Common myeloid progenitor, CD34-positive (primary cell): ENCODE measurements at regions not wholly inside any gene's neighbourhood (a gene's known extent, or its start where the extent isn't known, plus 50 kb on each side); places are given as distances from the start of the nearest gene placed in this dataset.
"Not testable (repeated sequence)": the region's sequence is repeated elsewhere in the genome, so short reads cannot be mapped to it uniquely, and the experiment has no call there.

Experiments used
- CTCF ChIA-PET: fragments of 350-600 bp; sonication (Branson Sonifier 250); formaldehyde crosslinking; loops from one replicate; lab custom pipeline; 2021; ENCODE audit warnings: antibody characterized with exemption; lab: Charles Lee
- POLR2A ChIA-PET: fragments of 350-600 bp; sonication (Branson Sonifier 250); formaldehyde crosslinking; loops from one replicate; lab custom pipeline; 2021; ENCODE audit warnings: antibody characterized with exemption; lab: Charles Lee
- DNase-seq, 3 donors: peaks; one replicate each; pipeline versions ENCODE4 v3.0.0 to v3.0.0-alpha.2; 2013
- H3K27ac ChIP-seq, 2 experiments: 1 replicate in 1 of 2; 2 replicates in 1 of 2; pipeline ENCODE4 v1.7.0; 2013; ENCODE audit warnings: inconsistent platforms in 2 of 2, low read length in 2 of 2, mild to moderate bottlenecking in 2 of 2, low read depth in 1 of 2, moderate library complexity in 1 of 2; ENCODE audit not compliant: severe bottlenecking in 2 of 2, insufficient read depth in 1 of 2, poor library complexity in 1 of 2
- H3K27me3 ChIP-seq, 5 experiments: replicated peaks in 2 of 5; 1 replicate in 3 of 5; 2 replicates in 2 of 5; pipeline versions ENCODE4 v1.6.1 to v1.7.0; 2013; ENCODE audit warnings: low read length in 4 of 5, mild to moderate bottlenecking in 2 of 5, moderate library complexity in 2 of 5, inconsistent platforms in 1 of 5; ENCODE audit not compliant: insufficient read depth in 5 of 5, control insufficient read depth in 4 of 5
- H3K36me3 ChIP-seq, 4 experiments: 1 replicate in 2 of 4; 2 replicates in 2 of 4; pipeline versions ENCODE4 v1.6.1 to v1.7.0; 2013; ENCODE audit warnings: low read length in 3 of 4, control low read depth in 1 of 4, mild to moderate bottlenecking in 1 of 4; ENCODE audit not compliant: control insufficient read depth in 4 of 4, insufficient read depth in 4 of 4
- H3K4me1 ChIP-seq, 4 experiments: 1 replicate in 3 of 4; 2 replicates in 1 of 4; pipeline versions ENCODE4 v1.6.1 to v1.7.1; 2013; ENCODE audit warnings: low read length in 3 of 4, mild to moderate bottlenecking in 3 of 4, control low read depth in 1 of 4, inconsistent platforms in 1 of 4, moderate library complexity in 1 of 4; ENCODE audit not compliant: control insufficient read depth in 4 of 4, insufficient read depth in 4 of 4; ENCODE audit errors: control extremely low read depth in 1 of 4
- H3K4me3 ChIP-seq, 7 experiments: 1 replicate in 4 of 7; 2 replicates in 3 of 7; pipeline versions ENCODE4 v1.5.1 to v1.7.0; 2013; ENCODE audit warnings: mild to moderate bottlenecking in 7 of 7, low read length in 6 of 7, moderate library complexity in 6 of 7, inconsistent platforms in 2 of 7, low read depth in 2 of 7, control low read depth in 1 of 7; ENCODE audit not compliant: insufficient read depth in 4 of 7, control insufficient read depth in 1 of 7; ENCODE audit errors: extremely low read depth in 1 of 7
- H3K9me3 ChIP-seq, 5 experiments: 1 replicate in 4 of 5; 2 replicates in 1 of 5; pipeline versions ENCODE4 v1.6.1 to v1.7.1; 2013; ENCODE audit warnings: low read length in 4 of 5, mild to moderate bottlenecking in 2 of 5, inconsistent platforms in 1 of 5, low read depth in 1 of 5, moderate library complexity in 1 of 5; ENCODE audit not compliant: control insufficient read depth in 4 of 5, insufficient read depth in 2 of 5; ENCODE audit errors: control extremely low read depth in 1 of 5
- WGBS: methylation state at CpG from one replicate; pipeline ENCODE4 v1.1.5; 2013; ENCODE audit not compliant: insufficient coverage; 5-methylcytosine and 5-hydroxymethylcytosine counted together

- Histone ChIP-seq H3K4me1 (no peaks in the 10 kb centered on the region), H3K4me3 (no peak overlapping the region), H3K27ac (no peak overlapping the region), H3K27me3 (no peaks in the 10 kb centered on the region), H3K9me3 (peaks cover 0 to 4% (median 0%) of the 10 kb centered on the region in 5 experiments), H3K36me3 (no peaks in the 10 kb centered on the region)
- ChIA-PET POLR2A (no interaction called here), CTCF (no interaction called here)
- 90% methylated on average over 4 of the region's 5 CpGs for WGBS
- no peak for DNase-seq
Measured at GRCh38 chr15:20376872-20377271, 164.7 kb downstream of the GOLGA6L6 start.

- POLR2A ChIA-PET, result not testable (repeated sequence)
- CTCF ChIA-PET, result interaction anchor here (1.5 kb wide), 1 partner anchor 16 kb away, joined by 3 read pairs; no protein-coding TSS in a partner anchor
Measured at GRCh38 chr15:20372416-20372815, 169.2 kb downstream of the GOLGA6L6 start.

DNA sequence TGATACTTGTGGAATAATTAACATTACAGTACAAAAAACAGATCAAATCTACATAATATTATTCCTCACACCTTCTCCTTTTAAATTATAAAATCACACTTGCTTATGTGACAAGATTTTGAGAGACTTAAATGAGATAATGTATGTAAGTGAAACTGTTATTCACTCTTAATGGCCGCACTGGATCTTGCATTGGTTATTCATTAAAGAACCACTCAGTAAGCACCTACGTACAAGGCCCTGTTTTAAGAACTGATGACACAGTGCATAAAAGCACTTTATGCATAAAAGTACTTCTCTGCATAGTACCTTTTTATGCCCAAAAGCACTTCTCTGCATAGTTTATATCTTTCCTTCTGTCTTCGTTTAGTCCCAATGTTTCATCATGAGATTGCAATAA lies 172.1 kb downstream of the GOLGA6L6 start:
- no peak for DNase-seq
- Histone ChIP-seq H3K27ac (no peak overlapping the region), H3K4me3 (no peak overlapping the region), H3K27me3 (peaks cover 0 to 4% (median 0%) of the 10 kb centered on the region in 5 experiments), H3K36me3 (no peaks in the 10 kb centered on the region), H3K9me3 (peaks cover 0 to 2% (median 0%) of the 10 kb centered on the region in 5 experiments), H3K4me1 (no peaks in the 10 kb centered on the region)
- WGBS, result 100% methylated on average over 2 of the region's 3 CpGs
- POLR2A ChIA-PET, result no interaction called here
- CTCF ChIA-PET, result no interaction called here

More at GRCh38 chr15:20372416-20372815, 169.2 kb downstream of the GOLGA6L6 start:
- not testable (repeated sequence) for H3K36me3 ChIP-seq, H3K27ac ChIP-seq, H3K27me3 ChIP-seq, H3K9me3 ChIP-seq, H3K4me1 ChIP-seq, H3K4me3 ChIP-seq, DNase-seq

GRCh38 chr15:20368974-20369373 lies 172.6 kb downstream of the GOLGA6L6 start:
- POLR2A ChIA-PET, result no interaction called here
- Histone ChIP-seq H3K27me3 (peaks cover 0 to 8% (median 0%) of the 10 kb centered on the region in 5 experiments), H3K27ac (no peak overlapping the region), H3K9me3 (peaks cover 0 to 2% (median 0%) of the 10 kb centered on the region in 5 experiments), H3K36me3 (no peaks in the 10 kb centered on the region), H3K4me3 (no peak overlapping the region), H3K4me1 (no peaks in the 10 kb centered on the region)
- no CpG with 5 or more reads among the region's 1 CpG for WGBS
- DNase-seq, result no peak
- CTCF ChIA-PET, result no interaction called here

GRCh38 chr15:20367093-20367492 lies 174.5 kb downstream of the GOLGA6L6 start:
- peaks cover 0 to 9% (median 0%) of the 10 kb centered on the region in 5 experiments for H3K27me3 ChIP-seq
- no peak overlapping the region for H3K4me3 ChIP-seq
- no peaks in the 10 kb centered on the region for H3K36me3 ChIP-seq
- 100% methylated on average over 1 of the region's 2 CpGs for WGBS
- no peak overlapping the region for H3K27ac ChIP-seq
- no peaks in the 10 kb centered on the region for H3K9me3 ChIP-seq
- ChIA-PET CTCF (interaction anchor here (1.9 kb wide), 1 partner anchor 10 kb away, joined by 7 read pairs; no protein-coding TSS in a partner anchor), POLR2A (no interaction called here)
- no peaks in the 10 kb centered on the region for H3K4me1 ChIP-seq
- no peak for DNase-seq

DNA sequence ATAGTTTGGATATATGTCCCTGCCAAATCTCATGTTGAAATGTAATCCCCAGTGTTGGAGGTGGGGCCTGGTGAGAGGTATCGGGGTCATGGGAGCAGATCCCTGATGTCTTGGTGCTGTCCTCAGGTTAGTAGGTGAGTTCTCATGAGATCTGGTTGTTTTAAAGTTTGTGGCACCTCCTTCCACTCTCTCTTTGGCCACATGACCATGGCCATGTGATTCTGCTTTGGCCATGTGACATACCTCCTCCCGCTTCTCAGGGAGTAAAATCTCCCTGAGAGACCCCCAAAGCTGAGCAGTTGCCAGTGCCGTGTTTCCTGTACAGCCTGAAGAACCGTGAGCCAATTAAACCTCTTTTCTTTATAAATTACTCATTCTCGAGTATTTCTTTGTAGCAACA lies 178.0 kb downstream of the GOLGA6L6 start:
- H3K4me1 ChIP-seq, H3K36me3 ChIP-seq, H3K27ac ChIP-seq, POLR2A ChIA-PET, H3K9me3 ChIP-seq, DNase-seq, H3K4me3 ChIP-seq: not testable (repeated sequence)
- CTCF ChIA-PET, result interaction anchor here (1.0 to 11.1 kb wide), 2 partner anchors 9 to 1861 kb away, joined by 3 to 107 read pairs; no protein-coding TSS in a partner anchor
- 81% methylated on average over 5 of the region's 5 CpGs for WGBS
- peaks cover 0 to 11% (median 0%) of the 10 kb centered on the region in 5 experiments for H3K27me3 ChIP-seq

- H3K4me3 ChIP-seq, result no peak overlapping the region
- CTCF ChIA-PET, result interaction anchor here (11.1 kb wide), 1 partner anchor 1864 kb away, joined by 107 read pairs; no protein-coding TSS in a partner anchor
- DNase-seq, result no peak
- H3K27ac ChIP-seq, result no peak overlapping the region
- H3K4me1 ChIP-seq, result peaks cover 0 to 7% (median 3%) of the 10 kb centered on the region in 4 experiments
- POLR2A ChIA-PET, result no interaction called here
- H3K27me3 ChIP-seq, result peaks cover 0 to 11% (median 0%) of the 10 kb centered on the region in 5 experiments
- H3K9me3 ChIP-seq, result no peaks in the 10 kb centered on the region
- no peaks in the 10 kb centered on the region for H3K36me3 ChIP-seq
Measured at GRCh38 chr15:20361091-20361490, 180.5 kb downstream of the GOLGA6L6 start.
